Peyer's patch (tissue), 4 donors: ENCODE measurements at regions not wholly inside any gene's neighbourhood (a gene's known extent, or its start where the extent isn't known, plus 50 kb on each side); places are given as distances from the start of the nearest gene placed in this dataset.

ENCODE experiments used
- DNase-seq, 3 donors: peaks; one replicate each; pipeline ENCODE4 v3.0.0-alpha.2; 2017 to 2019
- H3K27ac ChIP-seq, 4 donors: fragments of 200-600 bp; sonication (generic); one replicate each; pipeline ENCODE4 v1.5.1; 2016 to 2019
- H3K27me3 ChIP-seq, 2 donors: fragments of 200-600 bp; sonication (generic); one replicate each; pipeline ENCODE4 v1.5.1; 2019
- H3K36me3 ChIP-seq, 3 donors: fragments of 200-600 bp; sonication (generic); one replicate each; pipeline ENCODE4 v1.5.1; 2016 to 2019
- H3K4me1 ChIP-seq, 4 donors: fragments of 200-600 bp; sonication (generic); one replicate each; pipeline ENCODE4 v1.5.1; 2016 to 2019
- H3K4me3 ChIP-seq, 4 donors: fragments of 200-600 bp; sonication (generic); 1 replicate in 3 of 4; 2 replicates in 1 of 4; pipeline ENCODE4 v1.5.1; 2016 to 2019; ENCODE audit warnings: mild to moderate bottlenecking in 1 of 4
- H3K9me3 ChIP-seq, 4 donors: fragments of 200-600 bp; sonication (generic); one replicate each; pipeline ENCODE4 v1.5.1; 2016 to 2019; ENCODE audit warnings: mild to moderate bottlenecking in 1 of 4
- POLR2A ChIP-seq, 2 donors: fragments of 450-650 bp; IDR thresholded peaks; one replicate each; pipeline ENCODE4 v1.5.1; 2017; ENCODE audit warnings: antibody characterized with exemption in 2 of 2, mild to moderate bottlenecking in 2 of 2, moderate library complexity in 2 of 2
- TF ChIP-seq, protein P1 (sequence below), 6 experiments: fragments of 450-650 bp in 4 of 6; fragments of 200-600 bp in 2 of 6; sonication (generic) in 1 of 6; IDR thresholded peaks; one replicate each; pipeline ENCODE4 v1.5.1; 2017 to 2019; ENCODE audit warnings: antibody characterized with exemption in 6 of 6, mild to moderate bottlenecking in 3 of 6, moderate library complexity in 1 of 6

DNA sequence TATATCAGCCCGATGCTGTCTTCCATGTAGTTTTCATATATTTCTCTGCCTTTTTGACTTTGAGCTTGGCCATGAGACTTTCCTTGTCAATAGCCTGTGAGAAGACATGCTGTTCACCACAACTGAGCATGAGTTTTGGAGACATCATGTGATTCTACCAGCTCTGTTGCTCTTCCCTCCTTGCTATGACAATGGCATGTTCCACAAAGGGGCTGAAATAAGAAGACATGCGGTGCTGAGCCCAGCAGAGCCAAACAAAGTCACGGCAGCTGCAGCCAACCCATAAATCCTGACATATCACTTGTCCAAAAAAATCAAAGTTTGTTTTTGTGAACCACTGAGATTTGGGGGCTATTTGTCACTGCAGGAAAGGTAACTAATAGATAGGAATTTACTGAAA lies 343.4 kb upstream of the KITLG start:
- TF ChIP-seq, protein P1, sequence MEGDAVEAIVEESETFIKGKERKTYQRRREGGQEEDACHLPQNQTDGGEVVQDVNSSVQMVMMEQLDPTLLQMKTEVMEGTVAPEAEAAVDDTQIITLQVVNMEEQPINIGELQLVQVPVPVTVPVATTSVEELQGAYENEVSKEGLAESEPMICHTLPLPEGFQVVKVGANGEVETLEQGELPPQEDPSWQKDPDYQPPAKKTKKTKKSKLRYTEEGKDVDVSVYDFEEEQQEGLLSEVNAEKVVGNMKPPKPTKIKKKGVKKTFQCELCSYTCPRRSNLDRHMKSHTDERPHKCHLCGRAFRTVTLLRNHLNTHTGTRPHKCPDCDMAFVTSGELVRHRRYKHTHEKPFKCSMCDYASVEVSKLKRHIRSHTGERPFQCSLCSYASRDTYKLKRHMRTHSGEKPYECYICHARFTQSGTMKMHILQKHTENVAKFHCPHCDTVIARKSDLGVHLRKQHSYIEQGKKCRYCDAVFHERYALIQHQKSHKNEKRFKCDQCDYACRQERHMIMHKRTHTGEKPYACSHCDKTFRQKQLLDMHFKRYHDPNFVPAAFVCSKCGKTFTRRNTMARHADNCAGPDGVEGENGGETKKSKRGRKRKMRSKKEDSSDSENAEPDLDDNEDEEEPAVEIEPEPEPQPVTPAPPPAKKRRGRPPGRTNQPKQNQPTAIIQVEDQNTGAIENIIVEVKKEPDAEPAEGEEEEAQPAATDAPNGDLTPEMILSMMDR (IDR thresholded peaks at IDR 0.05): no peak
- TF ChIP-seq POLR2A (IDR thresholded peaks at IDR 0.05): no peak
- H3K4me3 ChIP-seq: no peak overlapping the region
- no peak overlapping the region for H3K27ac ChIP-seq
- no peaks in the 10 kb centered on the region for H3K27me3 ChIP-seq
- no peak for DNase-seq
- no peaks in the 10 kb centered on the region for H3K36me3 ChIP-seq
- H3K4me1 ChIP-seq: no peaks in the 10 kb centered on the region
- H3K9me3 ChIP-seq: no peaks in the 10 kb centered on the region

DNA sequence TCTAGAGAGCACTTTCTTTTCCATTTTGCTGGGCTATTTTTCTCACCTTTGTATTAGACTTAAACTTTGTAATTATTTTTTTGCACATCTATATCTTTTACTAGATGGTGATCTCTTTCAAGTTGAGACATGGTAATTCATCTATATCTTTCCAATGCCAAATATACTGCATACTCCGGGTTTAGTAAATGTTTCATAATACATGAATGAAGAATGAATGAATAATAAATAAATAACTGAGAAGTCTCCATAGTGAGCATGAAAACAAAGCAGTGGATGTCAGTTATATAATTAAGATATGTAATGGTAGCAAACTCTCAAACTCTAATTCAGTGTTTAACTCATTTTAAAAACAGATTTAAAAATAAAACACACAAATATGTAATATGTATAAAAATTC lies 342.5 kb upstream of the KITLG start:
- no peak for DNase-seq
- Histone ChIP-seq H3K4me1 (no peaks in the 10 kb centered on the region), H3K9me3 (no peaks in the 10 kb centered on the region), H3K4me3 (no peak overlapping the region), H3K27ac (no peak overlapping the region), H3K27me3 (no peaks in the 10 kb centered on the region), H3K36me3 (no peaks in the 10 kb centered on the region)
- TF ChIP-seq POLR2A (IDR thresholded peaks at IDR 0.05): no peak
- TF ChIP-seq, protein P1 (IDR thresholded peaks at IDR 0.05): no peak

DNA sequence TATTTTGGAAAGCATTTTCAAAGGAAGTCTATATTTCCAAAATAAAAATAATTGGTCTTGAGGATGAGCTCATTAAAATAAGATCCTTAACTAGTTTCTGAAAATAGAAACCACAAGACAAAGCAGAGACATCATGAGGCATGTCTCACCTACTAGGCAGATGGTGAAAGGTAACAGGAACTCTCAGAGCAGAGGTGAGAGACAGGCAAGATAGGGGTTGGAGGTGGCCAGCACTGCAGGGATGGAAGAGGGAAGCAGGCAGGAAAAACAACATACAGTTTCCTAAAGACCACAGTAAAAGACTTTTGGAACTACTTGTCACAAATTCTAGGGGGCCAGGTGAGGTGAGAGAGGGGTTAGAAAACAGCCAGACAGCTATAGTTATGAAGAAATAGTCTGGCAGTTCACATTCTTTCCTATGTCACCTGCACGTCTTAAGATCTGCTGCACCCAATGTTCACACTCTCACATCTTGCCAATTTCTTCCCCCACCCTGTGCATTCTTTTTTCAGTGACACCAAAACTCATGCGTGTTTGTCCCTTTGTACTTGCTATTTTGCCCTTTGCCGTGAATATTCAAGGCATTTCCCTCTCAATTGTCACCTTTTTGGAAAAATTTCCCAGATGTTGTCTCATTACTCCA lies 341.7 kb upstream of the KITLG start:
- no peak overlapping the region for H3K27ac ChIP-seq
- TF ChIP-seq, protein P1 (IDR thresholded peaks at IDR 0.05): no peak
- TF ChIP-seq POLR2A (IDR thresholded peaks at IDR 0.05): no peak
- H3K36me3 ChIP-seq: no peaks in the 10 kb centered on the region
- no peaks in the 10 kb centered on the region for H3K27me3 ChIP-seq
- H3K9me3 ChIP-seq: no peaks in the 10 kb centered on the region
- no peak for DNase-seq
- H3K4me1 ChIP-seq: no peaks in the 10 kb centered on the region
- no peak overlapping the region for H3K4me3 ChIP-seq

DNA sequence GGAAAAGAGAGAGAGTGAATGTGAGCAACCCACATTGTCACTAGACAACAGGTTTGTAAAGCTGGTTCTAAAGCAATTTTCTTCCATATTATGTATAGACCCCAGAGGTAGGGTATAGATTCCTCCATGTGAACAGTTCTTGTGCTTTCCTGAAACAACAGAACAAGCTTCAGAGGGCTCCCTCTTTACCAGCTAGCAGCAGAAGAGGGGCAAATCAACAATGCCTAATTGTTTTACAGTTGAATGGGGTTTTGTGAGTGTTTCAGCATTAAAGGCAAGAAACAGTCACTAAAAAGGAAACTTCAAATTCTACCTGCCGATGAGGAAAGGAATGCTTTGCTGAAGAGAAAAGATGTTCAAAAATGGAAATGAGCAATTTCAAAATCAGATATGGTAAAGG lies 341.2 kb upstream of the KITLG start:
- no peaks in the 10 kb centered on the region for H3K4me1 ChIP-seq
- H3K27me3 ChIP-seq: no peaks in the 10 kb centered on the region
- no peak for DNase-seq
- H3K36me3 ChIP-seq: no peaks in the 10 kb centered on the region
- H3K9me3 ChIP-seq: no peaks in the 10 kb centered on the region
- TF ChIP-seq POLR2A (IDR thresholded peaks at IDR 0.05): no peak
- TF ChIP-seq, protein P1 (IDR thresholded peaks at IDR 0.05): no peak
- no peak overlapping the region for H3K4me3 ChIP-seq
- no peak overlapping the region for H3K27ac ChIP-seq

DNA sequence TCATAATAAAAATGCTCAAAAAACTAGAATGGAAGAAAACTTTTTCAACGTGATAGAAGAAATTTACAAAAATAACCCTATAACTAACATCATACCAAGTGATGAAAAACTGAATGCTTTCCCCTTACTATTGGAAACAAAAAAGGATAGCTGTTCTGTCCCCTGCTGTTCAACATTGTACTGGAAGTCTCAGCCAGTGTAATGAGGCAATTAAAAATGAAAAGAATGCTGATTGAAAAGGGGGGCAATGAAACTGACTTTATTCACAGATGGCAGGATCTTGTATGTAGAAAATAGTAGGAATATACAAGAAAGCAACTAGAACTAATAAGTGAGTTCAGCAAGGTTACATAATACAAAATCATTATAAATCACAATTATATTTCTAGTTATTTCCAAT lies 337.9 kb upstream of the KITLG start:
- Histone ChIP-seq H3K4me3 (no peak overlapping the region), H3K27ac (no peak overlapping the region), H3K36me3 (no peaks in the 10 kb centered on the region), H3K9me3 (peaks cover 0 to 2% (median 0%) of the 10 kb centered on the region in 4 donors), H3K4me1 (no peaks in the 10 kb centered on the region), H3K27me3 (no peaks in the 10 kb centered on the region)
- DNase-seq: no peak
- no peak for TF ChIP-seq POLR2A (IDR thresholded peaks at IDR 0.05)
- TF ChIP-seq, protein P1 (IDR thresholded peaks at IDR 0.05): no peak

DNA sequence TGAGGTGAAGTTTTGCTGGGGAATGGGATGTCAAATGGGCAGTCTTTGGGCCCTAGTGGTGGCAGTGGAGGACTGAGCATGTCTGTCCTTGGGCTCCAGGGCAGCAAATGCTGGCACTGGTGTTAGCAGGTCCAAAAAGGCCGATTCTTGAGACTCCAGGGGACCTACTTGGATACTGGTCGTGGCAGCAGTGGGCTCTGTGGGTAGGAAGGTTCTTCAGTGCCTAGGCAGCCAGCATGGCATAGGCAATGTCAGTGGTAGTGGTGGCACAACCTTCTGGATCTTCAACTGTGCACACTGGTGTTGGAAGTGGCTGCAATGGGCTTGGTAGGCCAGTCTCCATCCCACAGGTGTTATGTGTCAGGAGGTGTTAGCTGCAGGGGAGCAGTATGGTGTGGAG lies 334.7 kb upstream of the KITLG start:
- Histone ChIP-seq H3K4me1 (no peaks in the 10 kb centered on the region), H3K9me3 (peaks cover 0 to 2% (median 0%) of the 10 kb centered on the region in 4 donors), H3K36me3 (no peaks in the 10 kb centered on the region), H3K4me3 (no peak overlapping the region), H3K27ac (no peak overlapping the region), H3K27me3 (no peaks in the 10 kb centered on the region)
- TF ChIP-seq, protein P1 (IDR thresholded peaks at IDR 0.05): no peak
- no peak for TF ChIP-seq POLR2A (IDR thresholded peaks at IDR 0.05)
- no peak for DNase-seq
